ENCODE measurements at regions not wholly inside any gene's neighbourhood (a gene's known extent, or its start where the extent isn't known, plus 50 kb on each side); places are given as distances from the start of the nearest gene placed in this dataset.

DNA sequence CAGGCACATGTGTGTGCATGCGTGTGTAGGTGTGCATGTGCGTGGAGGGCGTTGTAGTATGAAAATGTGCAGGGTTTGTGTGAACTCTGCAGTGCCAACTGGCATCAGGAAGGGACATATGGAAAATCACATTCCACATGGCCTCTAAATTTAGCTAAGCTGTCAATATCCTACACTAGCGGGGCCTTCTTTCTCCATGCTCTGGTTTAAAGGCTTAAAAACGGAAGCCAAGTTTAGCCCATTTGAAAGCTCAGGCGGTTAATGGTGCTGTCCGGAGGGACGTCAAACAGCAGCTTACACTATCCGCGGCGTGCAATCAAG lies 144.1 kb upstream of the NOCT start:
- no peak for TF ChIP-seq POLR2A (IDR thresholded peaks at IDR 0.05)
- TF ChIP-seq, protein P1, sequence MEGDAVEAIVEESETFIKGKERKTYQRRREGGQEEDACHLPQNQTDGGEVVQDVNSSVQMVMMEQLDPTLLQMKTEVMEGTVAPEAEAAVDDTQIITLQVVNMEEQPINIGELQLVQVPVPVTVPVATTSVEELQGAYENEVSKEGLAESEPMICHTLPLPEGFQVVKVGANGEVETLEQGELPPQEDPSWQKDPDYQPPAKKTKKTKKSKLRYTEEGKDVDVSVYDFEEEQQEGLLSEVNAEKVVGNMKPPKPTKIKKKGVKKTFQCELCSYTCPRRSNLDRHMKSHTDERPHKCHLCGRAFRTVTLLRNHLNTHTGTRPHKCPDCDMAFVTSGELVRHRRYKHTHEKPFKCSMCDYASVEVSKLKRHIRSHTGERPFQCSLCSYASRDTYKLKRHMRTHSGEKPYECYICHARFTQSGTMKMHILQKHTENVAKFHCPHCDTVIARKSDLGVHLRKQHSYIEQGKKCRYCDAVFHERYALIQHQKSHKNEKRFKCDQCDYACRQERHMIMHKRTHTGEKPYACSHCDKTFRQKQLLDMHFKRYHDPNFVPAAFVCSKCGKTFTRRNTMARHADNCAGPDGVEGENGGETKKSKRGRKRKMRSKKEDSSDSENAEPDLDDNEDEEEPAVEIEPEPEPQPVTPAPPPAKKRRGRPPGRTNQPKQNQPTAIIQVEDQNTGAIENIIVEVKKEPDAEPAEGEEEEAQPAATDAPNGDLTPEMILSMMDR (IDR thresholded peaks at IDR 0.05): no peak

All from esophagus squamous epithelium (tissue), 4 donors.